T47D (cell line): ENCODE measurements at regions not wholly inside any gene's neighbourhood (a gene's known extent, or its start where the extent isn't known, plus 50 kb on each side); places are given as distances from the start of the nearest gene placed in this dataset.

Source experiments
- DNase-seq, 2 experiments: peaks; one replicate each; pipeline versions ENCODE4 v3.0.0 to v3.0.0-alpha.2; 2011 to 2012; ENCODE audit warnings: low read depth in 1 of 2, low spot score in 1 of 2
- JUND ChIP-seq: IDR thresholded peaks from 2 replicates; pipeline ENCODE4 v1.6.1; 2012; ENCODE audit warnings: low read depth
- in situ Hi-C: cut with HindIII; loops from 2 replicates; pipeline ENCODE4 v1.10.0; 2016; ENCODE audit warnings: low sequenced_read_pairs, low pct_unique_long_range_greater_than_20kb

DNA sequence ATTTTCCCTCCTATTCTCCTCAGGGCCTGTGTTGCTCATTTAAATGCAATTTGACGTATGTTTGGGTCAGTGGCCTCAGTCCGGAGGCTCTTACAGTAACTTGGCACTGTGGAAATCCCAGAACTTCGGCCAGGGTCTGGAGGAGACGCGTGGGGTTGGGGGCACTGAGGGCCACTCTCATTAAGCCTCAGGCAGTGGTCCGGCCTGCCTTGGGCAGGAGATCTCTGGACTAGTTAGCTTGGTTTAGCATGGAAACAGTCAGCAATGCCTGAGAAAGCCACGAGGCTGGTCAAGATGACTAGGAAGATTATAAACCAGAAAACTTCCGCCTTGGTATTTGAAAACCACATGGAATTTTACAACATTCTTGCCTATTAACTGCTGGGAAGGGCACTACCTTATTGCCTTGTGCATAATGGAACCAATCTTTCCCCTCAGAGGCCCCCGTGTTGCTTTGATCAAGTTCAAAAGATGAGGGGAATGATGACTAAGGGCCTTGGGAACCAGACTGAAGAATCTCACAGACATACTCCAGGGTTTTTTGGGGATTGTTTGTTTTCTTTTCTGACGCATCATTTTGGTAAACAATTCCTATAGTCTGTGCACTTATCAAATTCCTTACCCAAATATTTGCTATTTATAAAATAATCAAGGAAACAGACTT lies 206.0 kb upstream of the PREP start:
- DNase-seq = peak in 1 of 2 experiments; percentile 96
- in situ Hi-C loops = no loop called here

DNA sequence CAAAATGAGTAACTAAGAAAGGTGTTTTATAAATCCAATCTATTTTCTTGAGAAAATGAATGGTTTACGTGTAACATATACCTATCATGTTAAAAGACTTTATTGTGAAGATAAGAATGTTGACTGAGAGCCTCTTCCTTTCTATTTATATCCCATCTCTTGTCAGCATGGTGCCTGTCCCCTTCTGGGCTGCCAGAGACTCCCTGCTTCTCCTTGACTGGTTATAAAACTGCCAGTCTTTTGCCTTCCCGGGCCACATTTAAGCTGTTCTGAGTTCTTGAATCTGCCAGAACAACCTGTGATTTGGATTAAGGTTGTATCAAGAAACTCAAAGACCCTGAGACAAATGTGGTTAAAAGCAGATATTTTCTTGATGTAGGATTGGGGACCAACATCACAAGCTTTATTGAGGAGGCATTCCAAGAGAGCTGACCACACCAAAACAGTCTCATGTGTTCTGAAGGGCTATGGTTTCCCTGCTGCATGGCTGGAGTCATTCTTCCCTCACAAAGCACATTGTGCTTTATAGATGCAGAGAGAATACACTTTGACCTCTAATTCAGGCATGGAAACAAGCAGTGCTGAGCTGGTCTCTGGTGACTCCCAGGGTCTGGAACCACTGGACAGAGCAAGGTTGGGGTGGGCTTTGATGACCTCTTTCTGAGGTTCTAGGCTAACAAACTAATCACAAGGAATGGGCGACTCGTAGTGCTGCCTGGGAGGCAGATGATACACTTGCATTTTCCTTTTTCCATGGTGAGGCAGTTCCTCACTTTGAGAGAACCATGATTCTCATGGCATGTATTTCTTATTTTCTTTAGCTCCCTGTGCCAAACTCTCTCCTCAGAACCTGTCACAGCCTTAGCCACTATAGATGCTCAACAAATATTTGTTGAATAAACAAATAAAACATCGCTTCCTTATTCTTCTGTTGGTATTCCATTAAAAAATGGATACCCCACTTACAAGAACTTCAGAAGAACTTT lies 205.0 kb upstream of the PREP start:
- no peak for TF ChIP-seq JUND
- in situ Hi-C loops = no loop called here
- peak in 1 of 2 experiments; percentile 87 for DNase-seq

More for the DNA sequence above, 206.0 kb upstream of the PREP start:
- TF ChIP-seq JUND = peak; percentile 66; the same call in 1 of the 2 replicates

DNA sequence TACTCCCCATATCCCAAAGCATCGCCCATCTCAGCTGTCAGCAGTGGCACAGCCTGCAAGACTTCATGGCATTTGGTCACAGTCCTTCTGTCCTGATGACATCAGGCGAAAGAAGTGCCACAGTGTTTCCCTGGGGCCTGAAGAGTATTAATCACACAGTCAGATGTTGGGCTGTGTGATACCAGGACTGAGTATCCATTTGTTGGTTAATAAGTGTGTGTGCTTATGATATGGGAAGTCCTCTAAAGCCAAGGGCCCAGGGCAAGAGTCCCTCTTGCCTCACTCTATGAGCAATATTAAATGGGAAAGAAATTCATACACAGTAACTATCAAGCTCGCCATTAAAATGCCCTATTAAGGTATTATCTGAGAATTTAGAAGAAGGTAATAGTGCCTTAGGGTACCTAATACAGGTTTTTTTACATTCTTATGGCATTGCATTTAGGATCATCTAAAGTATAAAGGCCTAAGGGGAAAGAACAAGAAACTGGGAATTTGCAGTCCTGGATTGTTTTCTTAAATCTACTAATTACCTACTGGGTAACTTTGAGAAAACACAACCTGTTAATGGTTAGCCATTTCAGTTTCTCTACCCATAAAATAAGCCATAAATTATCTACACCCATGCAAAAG lies 204.1 kb upstream of the PREP start:
- peak in 1 of 2 experiments; percentile 48 for DNase-seq
- TF ChIP-seq JUND = no peak
- in situ Hi-C loops = no loop called here

DNA sequence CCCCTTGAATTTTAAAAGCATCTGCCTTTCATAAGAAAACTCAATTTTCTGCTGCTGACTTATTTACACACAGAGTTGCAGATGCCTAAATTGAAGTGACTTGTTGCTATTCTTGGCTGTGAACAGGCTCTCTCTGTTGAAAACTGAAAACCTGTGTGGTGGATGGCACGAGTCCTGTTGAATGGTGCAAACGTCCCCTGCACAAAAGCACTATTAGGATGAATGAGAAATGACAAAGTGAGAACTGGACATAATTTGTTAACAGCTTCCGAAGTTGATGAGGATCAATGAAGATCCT lies 201.7 kb upstream of the PREP start:
- in situ Hi-C loops = no loop called here
- no peak for TF ChIP-seq JUND
- no peak for DNase-seq

DNA sequence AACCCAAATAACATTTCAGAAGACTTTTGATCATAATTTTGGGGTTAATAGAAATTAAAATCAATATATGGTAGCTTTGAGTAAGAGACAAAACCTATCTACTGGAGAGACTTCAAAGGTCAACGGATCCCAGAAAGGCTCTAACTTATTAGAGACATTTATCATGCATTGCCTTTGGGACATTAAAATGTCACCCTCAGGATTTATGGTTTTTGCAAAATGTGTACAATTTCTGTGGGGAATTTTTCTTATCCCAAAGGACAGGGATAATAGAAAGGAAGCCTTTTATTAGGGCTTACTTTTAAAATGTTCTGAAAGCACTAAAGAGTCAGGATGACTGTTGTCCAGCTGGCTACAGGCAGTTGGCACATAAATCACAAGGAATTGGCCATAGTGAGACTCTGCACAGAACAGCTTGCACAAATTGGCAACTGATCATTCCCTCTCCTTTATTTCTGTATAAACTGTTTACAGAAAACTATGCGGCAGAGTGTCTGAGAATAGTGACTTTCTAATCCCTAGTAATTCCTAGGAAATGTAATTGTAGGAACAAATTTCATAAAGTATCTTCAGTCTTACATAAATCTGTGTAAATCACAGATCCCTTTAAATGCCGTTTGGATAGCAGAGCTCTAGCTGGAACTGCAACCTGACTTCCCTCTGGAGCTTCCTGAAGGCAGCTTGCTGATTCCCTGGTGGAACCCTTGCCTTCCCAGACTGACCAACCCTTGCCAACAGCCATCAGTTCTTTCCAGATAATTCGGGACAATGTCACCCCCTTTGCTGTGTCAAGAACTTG lies 201.1 kb upstream of the PREP start:
- no peak for DNase-seq
- in situ Hi-C loops = no loop called here
- no peak for TF ChIP-seq JUND

DNA sequence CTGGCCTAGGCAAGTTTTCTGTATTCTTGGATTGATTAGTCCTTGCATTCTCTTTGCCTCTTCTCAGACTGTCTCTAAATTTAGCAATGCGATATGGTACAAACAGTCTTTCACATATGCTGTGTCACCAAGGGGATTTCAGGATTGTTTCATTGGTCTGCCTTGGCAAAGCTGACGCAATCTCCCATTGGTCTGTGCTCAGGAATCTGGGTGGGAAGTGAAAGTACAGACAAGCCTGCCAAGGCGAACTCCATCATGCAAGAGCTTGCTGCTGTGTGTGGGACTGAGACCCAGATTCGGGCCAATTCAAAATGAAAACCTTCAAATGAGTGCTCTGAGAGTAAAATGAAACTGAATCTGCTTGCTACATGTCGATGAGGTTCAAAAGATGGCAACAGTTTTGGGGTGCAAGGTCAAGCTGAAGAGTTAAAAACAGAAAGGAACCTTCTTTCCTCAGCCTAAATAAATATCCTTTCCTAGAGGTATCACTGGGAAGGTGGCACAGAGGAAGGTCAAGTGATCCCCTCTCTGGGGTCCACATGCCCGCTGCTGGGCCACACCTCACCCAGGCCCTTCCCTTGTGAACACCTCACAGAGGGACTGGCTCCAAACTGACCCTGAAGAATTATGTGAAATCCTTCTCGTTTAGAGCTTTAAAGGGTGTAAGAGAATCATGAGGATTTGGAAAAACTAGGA lies 198.8 kb upstream of the PREP start:
- DNase-seq = no peak
- TF ChIP-seq JUND = no peak
- in situ Hi-C loops = no loop called here

DNA sequence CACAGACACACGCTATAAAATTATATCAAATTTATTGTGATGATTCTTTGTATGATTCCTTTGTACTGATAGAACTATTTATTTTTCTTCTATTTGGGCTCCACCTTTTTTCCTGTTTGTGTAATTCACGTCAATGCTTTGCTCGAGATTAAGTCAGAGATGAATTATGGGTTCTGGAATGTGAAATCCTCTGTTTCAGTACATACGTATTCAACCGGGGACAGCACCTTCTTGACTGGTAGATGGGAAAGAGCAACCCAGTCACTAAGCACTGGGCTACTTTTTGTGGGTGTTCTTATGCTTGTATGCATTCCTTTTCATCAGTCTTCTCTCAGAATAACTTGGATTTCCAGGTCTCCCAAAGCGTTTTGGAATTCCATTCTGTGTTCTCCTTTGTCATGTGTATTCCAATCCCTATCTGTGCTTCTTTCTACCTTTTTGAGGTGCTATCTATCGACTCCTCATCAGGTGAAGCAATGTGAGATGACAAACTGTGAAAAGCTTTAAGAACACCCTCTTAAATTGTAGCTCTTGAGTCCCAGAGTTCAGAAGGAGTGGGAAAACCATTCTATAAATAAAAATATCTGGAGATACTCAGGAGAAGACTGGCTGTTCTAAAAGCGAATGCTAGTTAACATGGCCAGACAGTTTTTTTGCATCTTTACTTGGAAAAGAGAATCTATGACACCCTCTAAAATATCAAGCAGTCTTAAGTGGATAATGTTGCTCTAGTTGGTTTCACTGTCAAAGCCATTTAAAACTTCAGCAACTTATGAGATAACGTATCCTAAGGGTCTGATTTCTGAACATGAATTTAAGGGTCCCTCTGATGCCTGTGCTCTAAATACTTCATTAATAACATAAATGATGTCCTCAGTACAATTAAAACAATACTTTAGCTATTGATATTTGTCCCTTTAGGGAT lies 197.7 kb upstream of the PREP start:
- in situ Hi-C loops = no loop called here
- TF ChIP-seq JUND = no peak
- peak in 1 of 2 experiments; percentile 25 for DNase-seq

DNA sequence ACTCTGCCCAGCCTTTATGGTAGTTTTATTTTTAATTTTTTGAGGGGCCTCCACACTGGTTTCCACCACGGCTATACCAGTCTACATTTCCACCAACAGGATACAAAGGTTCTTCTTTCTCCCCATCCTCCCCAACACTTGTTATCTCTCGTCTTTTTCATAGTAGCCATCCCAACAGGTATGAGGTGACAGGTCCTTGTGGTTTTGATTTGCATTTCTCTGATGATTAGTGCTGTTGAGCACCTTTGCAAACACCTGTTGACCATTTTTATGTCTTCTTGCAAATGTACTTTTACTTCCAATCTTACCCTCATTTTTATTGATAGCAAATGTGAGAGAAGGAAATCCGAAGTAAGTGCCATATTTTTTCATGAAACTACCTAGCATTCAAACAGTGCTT lies 195.4 kb upstream of the PREP start:
- DNase-seq = no peak
- TF ChIP-seq JUND = no peak
- in situ Hi-C loops = no loop called here

DNA sequence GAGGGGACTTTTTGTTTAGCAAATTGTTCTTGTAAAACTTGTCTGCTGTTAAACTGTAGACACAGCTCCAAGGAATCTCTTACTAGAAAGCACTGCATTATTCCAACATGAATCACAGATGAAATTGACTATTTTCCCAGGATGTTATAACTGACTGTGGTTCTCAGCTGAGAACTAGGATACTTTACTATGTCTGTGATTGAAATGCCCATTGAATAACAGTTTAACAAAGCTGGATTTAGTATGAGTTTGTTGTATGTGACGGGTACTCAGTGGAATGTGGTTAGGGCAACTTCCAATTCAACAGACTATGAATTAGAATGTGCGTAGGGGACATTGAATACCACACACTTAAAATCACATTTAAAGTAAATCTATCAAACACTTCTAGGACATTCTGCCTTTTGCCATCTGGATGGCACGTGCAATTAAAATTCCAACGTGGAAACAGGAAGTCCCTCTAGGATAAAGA lies 193.4 kb upstream of the PREP start:
- peak in 1 of 2 experiments; percentile 36 for DNase-seq
- in situ Hi-C loops = no loop called here
- TF ChIP-seq JUND = peak; percentile 22; the same call in 1 of the 2 replicates

DNA sequence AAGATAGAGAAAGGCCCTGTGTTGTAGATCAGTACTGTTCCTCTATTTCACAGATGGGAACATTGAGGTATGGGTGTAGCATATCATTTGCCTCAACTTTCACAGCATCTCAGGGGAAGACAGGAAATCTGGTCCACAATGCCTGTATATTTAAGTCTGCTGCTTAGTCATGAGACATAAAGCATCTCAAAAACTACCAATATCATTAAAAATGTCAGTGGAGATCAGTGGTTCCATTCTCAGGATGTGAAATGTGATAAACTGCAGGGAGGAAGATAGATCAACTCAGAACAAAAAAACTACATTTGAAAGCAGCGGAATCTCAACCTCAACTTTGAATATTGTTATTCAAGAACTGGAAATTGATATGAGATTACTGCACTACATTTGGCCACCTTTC lies 192.9 kb upstream of the PREP start:
- TF ChIP-seq JUND = no peak
- in situ Hi-C loops = no loop called here
- no peak for DNase-seq

DNA sequence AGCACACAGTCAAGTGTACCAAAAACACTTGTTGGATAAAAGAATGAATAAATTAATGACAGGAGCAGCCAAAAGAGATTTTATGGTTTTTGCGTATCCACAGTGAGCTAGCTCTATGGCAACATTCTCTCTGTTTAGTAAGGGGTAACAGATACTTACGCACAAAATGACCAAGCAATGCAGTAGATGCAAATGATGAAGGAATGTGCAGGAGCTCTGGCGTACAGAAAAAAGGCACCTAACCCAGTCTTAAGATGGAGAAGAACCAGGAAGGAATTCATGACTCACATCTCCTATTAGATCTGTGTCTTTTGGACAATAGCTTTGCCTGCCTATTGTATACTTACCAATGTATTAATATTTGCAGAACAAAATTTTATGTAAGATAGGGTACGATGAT lies 191.9 kb upstream of the PREP start:
- TF ChIP-seq JUND = no peak
- in situ Hi-C loops = no loop called here
- no peak for DNase-seq
